ENCODE measurements at regions not wholly inside any gene's neighbourhood (a gene's known extent, or its start where the extent isn't known, plus 50 kb on each side); places are given as distances from the start of the nearest gene placed in this dataset.

DNA sequence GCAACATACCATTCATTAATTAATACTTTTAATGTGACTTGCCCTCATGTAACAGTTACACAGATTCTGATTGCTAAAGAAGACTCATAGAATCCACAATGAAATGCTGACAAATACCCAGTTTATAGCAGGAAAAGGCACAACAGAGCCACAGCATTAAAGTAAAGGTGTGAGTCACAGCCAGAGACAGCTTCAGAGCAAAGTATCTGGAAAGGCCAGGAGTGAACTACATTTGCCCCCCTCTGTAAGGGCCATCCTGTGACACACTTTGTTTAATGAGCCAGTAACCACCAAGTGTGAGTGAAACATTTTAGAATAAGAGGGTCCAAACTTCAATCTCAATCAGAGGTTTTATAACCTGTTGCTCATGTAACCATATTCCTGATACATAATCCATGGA is 133.8 kb upstream of the TACR3 start:
- TF ChIP-seq, protein P1, sequence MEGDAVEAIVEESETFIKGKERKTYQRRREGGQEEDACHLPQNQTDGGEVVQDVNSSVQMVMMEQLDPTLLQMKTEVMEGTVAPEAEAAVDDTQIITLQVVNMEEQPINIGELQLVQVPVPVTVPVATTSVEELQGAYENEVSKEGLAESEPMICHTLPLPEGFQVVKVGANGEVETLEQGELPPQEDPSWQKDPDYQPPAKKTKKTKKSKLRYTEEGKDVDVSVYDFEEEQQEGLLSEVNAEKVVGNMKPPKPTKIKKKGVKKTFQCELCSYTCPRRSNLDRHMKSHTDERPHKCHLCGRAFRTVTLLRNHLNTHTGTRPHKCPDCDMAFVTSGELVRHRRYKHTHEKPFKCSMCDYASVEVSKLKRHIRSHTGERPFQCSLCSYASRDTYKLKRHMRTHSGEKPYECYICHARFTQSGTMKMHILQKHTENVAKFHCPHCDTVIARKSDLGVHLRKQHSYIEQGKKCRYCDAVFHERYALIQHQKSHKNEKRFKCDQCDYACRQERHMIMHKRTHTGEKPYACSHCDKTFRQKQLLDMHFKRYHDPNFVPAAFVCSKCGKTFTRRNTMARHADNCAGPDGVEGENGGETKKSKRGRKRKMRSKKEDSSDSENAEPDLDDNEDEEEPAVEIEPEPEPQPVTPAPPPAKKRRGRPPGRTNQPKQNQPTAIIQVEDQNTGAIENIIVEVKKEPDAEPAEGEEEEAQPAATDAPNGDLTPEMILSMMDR (IDR thresholded peaks at IDR 0.05), result no peak
- TF ChIP-seq POLR2A (IDR thresholded peaks at IDR 0.05), result no peak
